Left ventricle myocardium inferior (tissue), 1 donor: ENCODE measurements at regions not wholly inside any gene's neighbourhood (a gene's known extent, or its start where the extent isn't known, plus 50 kb on each side); places are given as distances from the start of the nearest gene placed in this dataset.
"Not testable (repeated sequence)": the region's sequence is repeated elsewhere in the genome, so short reads cannot be mapped to it uniquely, and the experiment has no call there.

Source experiments
- DNase-seq: peaks from one replicate; pipeline ENCODE4 v3.0.0-alpha.2; 2020
- H3K27ac ChIP-seq: fragments of 200-600 bp; replicated peaks from 2 replicates; pipeline ENCODE4 v1.8.0; 2021
- H3K27me3 ChIP-seq: fragments of 200-600 bp; 2 replicates; pipeline ENCODE4 v1.8.0; 2021; ENCODE audit warnings: low read depth
- H3K36me3 ChIP-seq: fragments of 200-600 bp; 2 replicates; pipeline ENCODE4 v1.8.0; 2021
- H3K4me1 ChIP-seq: fragments of 200-600 bp; 2 replicates; pipeline ENCODE4 v1.8.0; 2021
- H3K4me3 ChIP-seq: fragments of 200-600 bp; 2 replicates; pipeline ENCODE4 v1.8.0; 2021; ENCODE audit warnings: mild to moderate bottlenecking, moderate library complexity
- H3K9me3 ChIP-seq: fragments of 200-600 bp; replicated peaks from 2 replicates; pipeline ENCODE4 v1.8.0; 2021
- CTCF ChIP-seq: fragments of 200-600 bp; IDR thresholded peaks from 2 replicates; pipeline ENCODE4 v1.8.0; 2021; ENCODE audit warnings: antibody characterized with exemption, mild to moderate bottlenecking, borderline replicate concordance
- intact Hi-C: fragments of 100-400 bp; cut with micrococcal nuclease; formaldehyde crosslinking; loops from one replicate; pipeline ENCODE4 v1.11.0; 2022
- donor health status: DM: no; HTN: yes; CAD: no; lungs with severe emphysema.

GRCh38 chr12:125341422-125341821 lies 276.2 kb downstream of the AACS start:
- TF ChIP-seq CTCF = no peak
- Histone ChIP-seq H3K4me1 (peaks cover 17% of the 10 kb centered on the region), H3K9me3 (no peaks in the 10 kb centered on the region), H3K27ac (no peak overlapping the region), H3K4me3 (no peak overlapping the region), H3K27me3 (no peaks in the 10 kb centered on the region), H3K36me3 (no peaks in the 10 kb centered on the region)
- no peak for DNase-seq
- intact Hi-C loops = no loop called here

GRCh38 chr12:125343649-125344048 lies 278.4 kb downstream of the AACS start:
- Histone ChIP-seq H3K36me3 (no peaks in the 10 kb centered on the region), H3K27me3 (peaks cover 5% of the 10 kb centered on the region), H3K27ac (no peak overlapping the region), H3K4me1 (peaks cover 25% of the 10 kb centered on the region), H3K4me3 (no peak overlapping the region), H3K9me3 (no peaks in the 10 kb centered on the region)
- no peak for DNase-seq
- intact Hi-C loops = no loop called here
- no peak for TF ChIP-seq CTCF

- Histone ChIP-seq H3K27ac (no peak overlapping the region), H3K9me3 (no peaks in the 10 kb centered on the region), H3K4me1 (peaks cover 15% of the 10 kb centered on the region), H3K27me3 (peaks cover 22% of the 10 kb centered on the region), H3K4me3 (no peak overlapping the region), H3K36me3 (no peaks in the 10 kb centered on the region)
- intact Hi-C loops = no loop called here
- DNase-seq = no peak
- peak; percentile 13 for TF ChIP-seq CTCF
Measured at GRCh38 chr12:125346362-125346761, 281.1 kb downstream of the AACS start.

GRCh38 chr12:125351788-125352187 lies 286.6 kb downstream of the AACS start:
- intact Hi-C loops = no loop called here
- H3K4me3 ChIP-seq = no peak overlapping the region
- H3K27ac ChIP-seq = no peak overlapping the region
- no peak for DNase-seq
- peaks cover 4% of the 10 kb centered on the region for H3K9me3 ChIP-seq
- H3K36me3 ChIP-seq = no peaks in the 10 kb centered on the region
- no peak for TF ChIP-seq CTCF
- H3K4me1 ChIP-seq = peaks cover 4% of the 10 kb centered on the region
- peaks cover 26% of the 10 kb centered on the region for H3K27me3 ChIP-seq

GRCh38 chr12:125353002-125353401 lies 287.8 kb downstream of the AACS start:
- H3K9me3 ChIP-seq, H3K27ac ChIP-seq, H3K4me3 ChIP-seq, DNase-seq, H3K36me3 ChIP-seq, intact Hi-C loops, H3K4me1 ChIP-seq: not testable (repeated sequence)
- peaks cover 26% of the 10 kb centered on the region for H3K27me3 ChIP-seq

GRCh38 chr12:125353871-125354270 lies 288.6 kb downstream of the AACS start:
- Histone ChIP-seq H3K27me3 (peaks cover 19% of the 10 kb centered on the region), H3K27ac (no peak overlapping the region), H3K9me3 (peaks cover 11% of the 10 kb centered on the region), H3K4me1 (no peaks in the 10 kb centered on the region), H3K4me3 (no peak overlapping the region), H3K36me3 (no peaks in the 10 kb centered on the region)
- no peak for DNase-seq
- intact Hi-C loops = no loop called here
- no peak for TF ChIP-seq CTCF
